ENCODE measurements at regions not wholly inside any gene's neighbourhood (a gene's known extent, or its start where the extent isn't known, plus 50 kb on each side); places are given as distances from the start of the nearest gene placed in this dataset.
"Not testable (repeated sequence)": the region's sequence is repeated elsewhere in the genome, so short reads cannot be mapped to it uniquely, and the experiment has no call there.

DNA sequence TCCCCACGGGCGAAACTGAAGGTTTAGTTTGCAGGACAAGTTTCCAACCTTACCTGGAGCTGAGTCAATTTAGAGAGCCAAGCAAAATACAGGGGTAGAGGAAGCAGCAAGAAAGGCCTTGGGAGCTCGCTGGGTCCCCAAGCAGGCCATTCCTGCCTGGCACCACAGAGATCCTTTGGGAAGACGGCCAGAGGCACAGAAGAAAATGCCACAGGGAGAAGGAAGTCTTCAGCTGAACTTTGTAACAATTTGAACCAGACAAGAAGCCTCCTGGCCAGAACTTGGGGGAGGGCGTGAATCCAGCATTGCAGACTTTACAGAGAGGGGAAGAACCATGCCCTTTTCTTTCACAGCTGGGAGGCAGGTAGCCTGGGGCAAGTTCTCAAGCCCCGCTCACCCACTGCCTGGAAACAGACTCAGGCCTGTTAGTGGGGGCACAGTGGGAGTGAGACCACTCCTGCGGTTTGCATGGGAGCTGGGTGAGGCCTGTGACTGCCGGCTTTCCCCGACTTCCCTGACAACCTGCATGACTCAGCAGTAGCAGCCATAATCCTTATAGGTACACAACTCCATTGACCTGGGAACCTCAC is 259.4 kb downstream of the SETD4 start:
- DNase-seq (ENCODE audit: low spot score) = not testable (repeated sequence)

DNA sequence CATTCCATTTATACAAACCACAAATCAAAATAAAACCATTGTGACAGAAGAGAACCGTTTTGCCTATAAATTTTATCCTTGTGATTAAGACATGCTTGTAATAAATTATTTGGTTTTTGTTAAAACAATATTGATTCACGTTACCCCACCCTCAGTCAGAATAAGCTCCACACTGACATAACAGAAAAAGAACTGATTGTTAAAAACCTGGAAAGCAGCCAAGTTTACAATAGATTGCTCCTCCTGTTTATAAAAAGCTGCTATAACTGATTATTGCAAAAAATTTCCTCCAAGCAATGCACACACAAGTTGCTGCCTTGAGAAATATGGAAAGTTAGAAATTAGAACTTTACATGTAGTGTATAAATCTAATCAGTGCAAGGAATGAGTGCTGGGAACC is 263.5 kb downstream of the SETD4 start:
- no peak for DNase-seq (ENCODE audit: low spot score)

DNA sequence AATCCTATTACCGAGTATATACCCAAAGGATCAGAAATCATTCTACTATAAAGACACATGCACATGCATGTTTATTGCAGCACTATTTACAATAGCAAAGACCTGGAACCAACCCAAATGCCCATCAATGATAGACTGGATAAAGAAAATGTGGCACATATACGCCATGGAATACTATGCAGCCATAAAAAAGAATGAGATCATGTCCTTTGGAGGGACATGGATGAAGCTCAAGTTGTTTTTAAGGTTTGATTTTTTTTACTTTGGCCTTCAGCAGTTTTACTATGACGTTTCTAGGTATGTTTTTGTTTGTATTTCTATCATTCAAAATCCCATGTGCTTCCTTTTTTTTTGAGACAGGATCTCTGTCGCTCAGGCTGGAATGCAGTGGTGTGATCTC is 265.8 kb downstream of the SETD4 start:
- DNase-seq (ENCODE audit: low spot score) = not testable (repeated sequence)

DNA sequence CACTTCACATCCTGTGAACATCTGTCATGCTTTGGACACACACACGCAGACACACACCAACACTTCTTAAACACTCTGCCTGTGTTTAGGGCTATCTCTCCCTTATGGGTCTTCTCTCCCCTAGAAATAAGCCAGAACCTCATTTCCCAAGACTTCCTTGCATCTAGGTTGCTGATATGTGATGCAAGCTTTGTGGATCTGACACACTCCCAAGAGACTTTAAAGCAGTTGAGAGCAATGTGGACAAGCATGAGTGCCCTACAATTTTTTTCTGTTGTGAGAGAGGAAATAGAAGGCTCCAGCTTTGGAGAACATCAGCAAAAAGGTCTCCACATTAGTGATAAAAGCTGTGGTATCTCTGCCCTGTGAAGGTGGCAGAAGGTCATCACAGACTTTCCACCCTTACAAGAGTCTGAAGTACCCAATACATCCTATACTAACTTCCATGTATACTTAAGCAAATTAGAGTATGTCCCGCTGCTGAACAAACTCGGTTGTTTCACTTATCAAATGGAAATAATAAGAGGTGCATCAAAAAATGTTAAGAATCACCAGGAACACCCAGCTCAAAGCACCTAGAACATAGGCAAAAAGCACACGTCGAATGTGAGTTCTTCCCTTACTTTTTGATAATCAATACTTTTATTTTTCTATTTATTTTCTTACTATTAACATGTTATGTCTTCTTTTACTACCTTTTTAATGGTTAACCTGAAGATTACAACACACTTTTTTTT is 267.6 kb downstream of the SETD4 start:
- no peak for DNase-seq (ENCODE audit: low spot score)

DNA sequence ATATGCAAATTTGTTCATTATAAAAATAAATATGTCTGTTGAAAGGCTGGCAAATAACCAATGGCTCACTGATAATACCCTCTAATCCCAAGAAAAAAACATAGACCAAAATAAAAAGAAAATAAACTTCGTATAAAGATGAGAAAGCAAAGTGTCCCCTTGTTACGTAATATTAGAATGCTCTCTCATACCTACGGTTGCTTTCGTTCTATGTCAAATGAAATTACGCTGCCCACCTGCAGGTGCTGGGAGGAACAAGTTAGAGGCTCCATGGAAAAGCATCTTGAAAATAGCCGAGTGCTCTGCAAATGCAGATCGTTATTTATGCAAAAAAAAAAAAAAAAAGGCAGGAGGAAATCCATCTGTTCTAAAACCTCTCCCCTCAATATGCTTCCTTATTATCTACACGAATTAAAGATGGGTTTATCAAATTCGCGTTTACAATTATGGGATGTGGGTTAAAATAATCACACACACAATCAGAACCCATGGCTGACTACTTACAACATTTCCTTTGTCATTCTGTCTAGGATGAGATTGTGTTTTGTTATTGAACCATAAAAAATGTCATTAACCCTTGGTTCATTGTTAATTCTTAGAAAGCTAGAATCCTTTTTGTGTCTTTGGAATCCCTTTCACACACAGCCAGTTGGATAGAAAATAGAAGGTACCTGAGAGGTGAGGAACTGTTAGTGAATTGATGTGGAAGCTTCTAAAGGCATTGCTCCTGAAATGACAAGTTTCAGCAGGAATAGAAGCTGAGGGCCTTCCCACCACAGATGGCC is 268.6 kb downstream of the SETD4 start:
- DNase-seq (ENCODE audit: low spot score) = no peak

DNA sequence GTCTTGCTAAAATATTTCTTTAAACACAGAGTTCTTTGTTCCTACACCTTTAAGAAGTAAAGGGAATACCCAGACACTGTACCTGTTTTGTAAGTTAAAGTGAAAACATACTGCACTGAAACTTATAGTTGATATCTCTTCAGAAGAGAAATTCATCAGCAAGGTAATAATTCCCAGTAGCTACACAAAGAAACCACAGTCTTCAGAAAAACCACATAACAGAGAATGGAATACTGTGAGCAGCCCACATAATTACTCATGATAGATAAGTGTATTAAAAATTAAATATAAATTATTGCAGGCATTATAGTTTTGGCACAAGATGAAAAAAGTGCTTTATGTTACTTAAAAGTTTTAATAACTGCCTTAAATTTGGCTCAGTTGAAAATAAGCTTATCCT is 276.6 kb downstream of the SETD4 start:
- no peak for DNase-seq (ENCODE audit: low spot score)

DNA sequence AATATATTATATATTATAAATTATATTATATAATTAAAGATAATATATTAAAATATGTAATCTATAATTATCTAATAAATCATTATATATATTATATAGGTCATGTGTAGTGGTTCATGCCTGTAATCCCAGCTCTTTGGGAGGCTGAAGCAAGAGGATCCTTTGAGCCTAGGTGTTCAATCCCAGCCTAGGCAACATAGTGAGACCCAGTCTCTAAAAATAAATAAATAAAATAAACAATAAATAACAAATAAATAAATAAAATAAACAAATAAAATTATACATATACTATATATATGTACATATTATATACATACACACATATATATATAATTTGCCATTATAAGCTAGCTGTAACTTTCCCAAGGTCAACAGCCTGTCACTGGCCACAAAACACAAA is 277.7 kb downstream of the SETD4 start:
- no peak for DNase-seq (ENCODE audit: low spot score)

DNA sequence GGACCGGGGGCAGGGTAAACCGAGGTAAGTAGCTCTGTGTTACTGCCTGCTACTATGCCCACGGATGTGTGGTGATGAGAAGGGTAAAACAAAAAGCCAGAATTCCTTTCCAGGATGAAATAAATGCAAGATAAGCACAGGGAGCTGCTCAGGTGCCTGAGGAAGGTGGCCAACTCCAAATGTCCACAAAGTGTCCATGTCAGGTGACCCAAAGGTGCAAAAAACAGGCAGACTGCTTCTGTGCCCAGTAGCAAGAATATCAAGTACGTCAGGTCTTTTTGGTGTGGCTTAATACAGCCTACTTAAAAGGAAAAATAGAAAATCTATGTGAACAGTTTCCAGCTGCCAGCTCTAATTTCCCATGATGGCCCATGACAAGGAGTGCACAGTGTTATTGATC is 279.3 kb downstream of the SETD4 start:
- DNase-seq (ENCODE audit: low spot score) = no peak

DNA sequence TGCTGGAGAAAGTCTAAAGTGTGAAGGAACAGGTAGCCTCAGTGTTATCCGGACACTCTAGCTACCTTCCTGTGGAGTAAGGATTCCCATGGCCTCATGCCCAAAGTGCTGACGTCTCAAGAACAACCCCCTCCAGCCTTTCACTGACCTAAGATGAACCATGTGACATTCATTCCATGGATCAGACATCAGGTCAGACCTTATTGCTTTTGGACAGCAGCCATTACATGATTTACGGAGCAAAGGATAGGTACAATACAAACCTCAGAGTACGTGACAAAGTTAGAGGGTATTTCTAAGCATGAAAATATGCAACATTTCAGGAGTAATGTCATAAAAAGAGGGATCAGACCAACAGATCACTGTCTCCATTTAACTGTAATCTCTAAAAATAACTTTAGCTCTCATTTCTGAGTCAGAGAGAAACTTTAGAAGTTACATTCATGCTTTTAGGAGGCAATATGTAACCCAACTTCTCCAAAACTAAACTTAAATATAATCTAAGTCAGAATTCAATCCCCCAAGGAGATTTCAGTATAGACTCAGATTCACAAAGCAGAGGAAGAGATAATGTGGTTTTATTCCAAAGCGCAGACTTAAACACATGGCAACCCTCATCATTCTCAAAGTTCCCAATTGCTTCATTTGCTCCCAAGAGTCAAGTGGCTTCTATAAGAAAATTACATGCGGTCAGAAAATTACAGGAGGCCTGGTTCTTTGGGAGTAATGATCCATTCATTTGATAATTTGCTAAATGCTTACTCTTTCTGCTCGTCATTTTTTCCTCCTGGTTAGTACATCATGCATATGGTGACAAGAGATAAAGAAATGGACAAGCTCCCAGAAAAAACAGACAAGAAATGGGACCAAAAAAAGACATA is 280.4 kb downstream of the SETD4 start:
- DNase-seq (ENCODE audit: low spot score) = peak; percentile 60

DNA sequence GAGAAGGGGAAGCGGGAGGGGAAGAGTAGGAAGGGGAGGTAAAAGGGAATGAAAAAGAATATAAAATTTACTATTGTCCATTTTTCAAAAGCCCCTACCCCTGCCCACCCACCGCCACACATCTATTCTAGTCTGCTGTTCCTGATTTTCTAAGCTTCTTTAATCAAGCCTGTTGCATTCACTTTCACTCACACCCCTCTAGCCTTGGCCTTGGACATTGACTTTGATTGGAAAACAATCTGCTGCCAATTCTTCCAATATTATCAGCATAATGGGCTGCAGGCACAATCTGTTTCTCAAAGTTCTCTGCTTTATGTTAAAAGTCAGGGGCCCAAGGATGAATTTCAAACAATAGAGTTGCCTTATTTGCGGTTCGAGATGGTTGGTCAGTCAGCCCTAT is 281.2 kb downstream of the SETD4 start:
- DNase-seq (ENCODE audit: low spot score) = no peak

DNA sequence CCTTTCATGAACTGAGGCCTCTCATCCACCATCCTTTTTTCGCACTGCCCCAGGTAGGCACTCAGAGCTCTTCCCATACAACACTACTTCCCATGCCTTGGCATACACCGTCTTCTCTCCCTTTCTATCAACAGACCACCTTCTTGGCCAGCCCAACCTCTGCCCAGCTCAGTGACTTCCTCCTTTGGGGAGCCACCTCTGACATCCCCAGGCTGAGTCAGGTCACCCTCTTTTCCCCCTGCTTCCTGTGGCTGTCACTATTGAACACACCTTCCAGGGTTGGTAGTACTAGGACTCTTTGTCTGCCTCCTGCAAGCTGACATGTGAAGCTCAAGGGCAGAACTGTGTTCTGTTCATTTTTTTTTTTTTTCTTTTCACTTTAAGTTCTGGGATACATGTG is 283.2 kb downstream of the SETD4 start:
- DNase-seq (ENCODE audit: low spot score) = no peak

DNA sequence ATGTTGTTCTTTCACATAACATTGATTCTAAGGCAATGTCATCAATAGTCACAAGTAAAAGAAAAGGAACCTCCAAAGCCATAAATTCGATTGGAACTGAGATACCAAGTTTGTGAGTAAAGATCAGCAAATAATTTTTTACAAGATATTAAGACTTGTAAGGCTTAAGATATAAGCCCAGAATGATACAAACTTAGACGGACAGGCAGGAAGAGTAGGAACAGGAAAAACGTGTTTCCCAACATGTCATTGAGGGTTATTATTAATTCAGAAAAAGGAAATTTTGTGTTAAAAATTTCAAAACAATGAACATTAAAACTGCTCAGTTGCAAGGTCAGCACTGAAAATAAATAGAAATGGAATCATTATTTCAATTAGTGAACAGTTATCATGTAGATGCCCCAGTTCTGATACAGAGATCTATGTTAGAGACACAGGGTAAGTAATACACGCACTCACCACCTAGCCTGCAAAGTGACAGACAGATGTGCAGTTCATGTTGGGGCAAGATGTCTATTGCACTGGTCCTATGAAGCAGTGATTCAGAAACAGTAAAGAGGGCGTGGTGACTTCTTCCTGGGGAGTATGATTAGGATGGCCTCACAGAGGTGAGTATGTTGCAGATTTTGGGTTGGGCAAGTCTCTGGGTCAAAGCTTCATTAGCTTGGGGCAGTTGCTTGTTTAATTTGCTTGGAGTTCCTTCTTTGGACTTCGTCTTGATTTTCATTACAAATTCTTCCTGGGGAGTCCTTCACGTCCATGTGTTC is 284.4 kb downstream of the SETD4 start:
- no peak for DNase-seq (ENCODE audit: low spot score)

DNA sequence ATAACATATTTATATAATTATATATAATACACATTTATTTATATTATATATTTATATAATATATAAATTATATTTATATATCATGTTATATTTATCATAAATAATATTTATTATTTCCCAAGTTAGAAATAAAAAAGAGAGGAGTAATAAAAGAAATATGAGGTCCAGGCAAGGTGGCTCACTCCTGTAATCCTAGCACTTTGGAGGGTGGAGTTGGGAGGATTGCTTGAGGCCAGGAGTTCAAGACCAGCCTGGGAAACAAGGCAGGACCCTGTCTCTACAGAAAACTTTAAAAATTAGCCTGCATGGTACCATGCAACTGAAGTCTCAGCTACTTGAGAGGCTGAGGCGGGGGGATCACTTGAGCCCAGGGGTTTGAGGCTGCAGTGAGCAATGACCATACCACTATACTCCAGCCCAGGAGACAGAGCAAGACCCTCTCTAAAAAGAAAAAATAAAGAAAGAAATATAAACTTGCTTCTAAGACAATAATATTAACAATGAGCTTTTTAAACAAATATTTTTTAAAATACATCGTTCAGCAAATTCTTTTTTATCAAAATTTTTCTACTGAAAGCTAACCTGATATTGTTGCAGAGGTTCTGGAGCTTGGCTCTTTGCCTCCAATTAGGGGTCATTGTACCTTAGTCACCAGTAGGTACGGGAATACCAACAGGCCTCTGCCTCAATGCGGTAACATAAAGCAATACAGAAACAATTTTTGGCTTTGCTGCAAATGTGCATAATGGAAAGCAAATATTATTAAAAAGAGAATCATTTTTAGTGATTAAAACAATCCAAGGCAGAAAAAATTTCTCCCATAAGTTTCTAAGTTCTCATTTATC is 290.0 kb downstream of the SETD4 start:
- no peak for DNase-seq (ENCODE audit: low spot score)

DNA sequence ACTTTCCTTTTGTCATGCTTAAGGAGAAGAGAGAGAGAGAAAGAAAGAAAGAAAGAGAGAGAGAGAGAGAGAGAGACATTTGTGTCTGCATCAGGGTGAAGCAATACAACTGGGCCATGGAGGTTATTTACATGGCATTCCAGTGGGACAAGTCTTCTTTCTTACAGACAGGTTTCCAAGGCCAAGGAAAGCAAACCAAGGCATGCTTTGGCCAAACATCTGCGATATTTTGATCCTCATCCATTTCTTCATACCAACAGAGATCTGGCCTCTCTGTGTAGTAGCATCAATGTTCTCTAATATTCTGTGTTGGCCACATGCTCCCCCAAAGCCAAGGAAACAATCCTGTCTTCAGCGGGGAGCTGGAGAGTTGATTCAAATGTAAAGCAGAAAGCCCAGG is 292.1 kb downstream of the SETD4 start:
- no peak for DNase-seq (ENCODE audit: low spot score)

DNA sequence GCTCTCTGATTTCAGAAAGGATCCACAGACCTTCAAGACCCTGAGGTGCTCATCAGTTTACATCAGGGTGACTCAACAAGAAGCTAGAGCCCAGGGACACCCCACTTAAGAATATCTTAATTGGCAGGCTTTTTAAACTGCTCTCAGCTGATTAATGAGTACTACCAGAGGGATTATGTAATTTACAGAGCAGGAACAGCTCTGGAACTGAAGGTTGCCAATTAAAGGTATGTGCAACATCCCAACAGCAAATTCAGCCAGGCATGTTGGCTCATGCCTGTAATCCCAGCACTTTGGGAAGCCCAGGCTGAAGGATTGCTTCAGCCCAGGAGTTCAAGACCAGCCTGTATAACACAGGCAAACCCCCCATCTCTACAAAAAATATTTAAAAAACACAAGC is 295.7 kb downstream of the SETD4 start:
- no peak for DNase-seq (ENCODE audit: low spot score)

DNA sequence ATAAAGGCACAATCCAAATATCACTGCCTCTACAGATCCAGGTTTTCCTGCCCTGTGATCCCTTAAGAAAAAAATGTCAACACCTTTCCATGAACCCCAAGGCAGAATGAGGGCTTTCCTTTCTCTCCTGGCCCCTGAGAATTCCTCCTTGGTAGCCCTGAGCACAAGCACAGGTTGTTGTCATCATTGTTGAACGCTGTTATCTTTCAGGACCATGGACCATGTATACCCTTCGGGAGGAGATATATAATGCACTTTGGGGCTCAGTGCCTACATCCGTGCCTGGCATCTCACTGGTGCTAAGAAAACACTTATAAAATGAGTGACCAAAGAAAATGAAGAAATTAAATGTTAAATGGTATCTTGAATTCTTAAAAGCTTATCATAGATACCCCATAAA is 296.2 kb downstream of the SETD4 start:
- no peak for DNase-seq (ENCODE audit: low spot score)

DNA sequence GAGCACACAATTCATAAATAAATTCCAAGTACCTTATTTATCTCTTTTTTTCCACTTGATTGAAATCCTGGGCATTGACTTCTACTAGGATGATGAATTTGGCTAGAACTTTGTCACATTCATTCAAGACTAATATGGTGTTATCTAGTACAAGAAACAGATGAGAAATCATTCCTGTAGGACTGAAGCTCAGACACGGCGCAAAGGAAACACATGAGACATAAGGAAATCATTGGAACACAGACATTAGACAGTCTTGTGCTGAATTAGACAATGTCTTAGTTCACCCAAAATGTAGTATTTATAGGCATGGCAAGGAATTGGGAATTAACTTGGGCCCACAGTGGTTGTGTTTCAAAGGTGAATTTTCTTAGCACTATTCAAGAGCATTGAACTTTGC is 305.7 kb downstream of the SETD4 start:
- DNase-seq (ENCODE audit: low spot score) = no peak

DNA sequence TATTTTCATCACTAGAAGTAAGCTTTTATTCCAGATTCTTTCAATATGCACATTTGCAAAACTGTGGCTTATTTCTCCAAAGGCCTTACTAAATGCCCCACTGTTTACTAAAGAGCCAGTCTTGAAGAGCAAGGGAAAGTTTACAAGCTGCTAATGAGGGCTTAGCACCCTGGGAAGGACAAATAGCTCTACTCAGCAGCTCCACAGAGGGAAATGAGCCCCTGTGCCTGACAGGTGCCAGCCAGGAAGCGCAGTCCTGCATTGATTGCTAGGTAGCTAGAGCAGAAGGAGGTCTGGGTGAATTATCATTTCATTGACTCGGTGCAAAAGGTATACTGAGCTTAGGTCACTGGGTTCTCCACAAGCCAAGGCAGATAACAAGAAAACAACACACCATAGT is 307.0 kb downstream of the SETD4 start:
- DNase-seq (ENCODE audit: low spot score) = no peak

DNA sequence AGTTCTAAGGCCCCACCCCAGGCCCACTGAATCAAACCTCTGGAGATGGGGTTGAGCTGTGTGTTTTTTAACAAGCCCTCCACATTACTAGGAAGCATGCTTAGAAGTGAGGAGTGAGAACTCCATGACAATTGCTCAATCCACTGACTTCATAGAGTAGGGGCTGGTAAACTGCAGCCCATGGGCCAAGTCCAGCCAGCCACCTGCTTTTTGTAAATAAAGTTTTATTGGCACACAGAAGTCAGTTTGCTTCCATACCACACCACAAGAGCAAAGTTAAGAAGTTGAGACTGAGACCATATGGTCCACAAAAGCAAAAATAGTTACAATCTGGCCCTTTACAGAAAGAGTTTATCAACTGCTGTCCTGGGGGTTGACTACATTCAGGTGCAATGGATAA is 309.2 kb downstream of the SETD4 start:
- DNase-seq (ENCODE audit: low spot score) = no peak

DNA sequence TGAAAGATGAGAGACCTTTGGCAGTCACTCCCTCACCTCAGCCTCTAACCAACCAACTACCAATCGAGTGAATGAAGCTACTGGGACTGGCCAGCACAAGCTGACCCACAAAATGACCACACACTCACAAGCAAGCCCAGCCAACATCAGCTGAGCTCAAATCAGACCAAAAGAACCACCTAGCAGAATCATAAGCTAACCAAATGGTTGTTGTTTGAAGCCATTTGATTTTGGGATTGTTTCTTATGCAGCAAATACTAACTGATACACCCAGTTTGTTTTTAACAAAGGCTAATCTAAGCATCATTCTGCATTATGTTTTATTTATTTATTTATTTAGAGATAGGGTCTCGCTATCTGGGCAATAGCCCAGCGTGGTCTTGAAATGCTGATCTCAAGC is 310.4 kb downstream of the SETD4 start:
- no peak for DNase-seq (ENCODE audit: low spot score)

Measured in AG08396 (cell line).